MM.1S (cell line): ENCODE measurements at regions not wholly inside any gene's neighbourhood (a gene's known extent, or its start where the extent isn't known, plus 50 kb on each side); places are given as distances from the start of the nearest gene placed in this dataset.

Experiments used
- DNase-seq: peaks from one replicate; pipeline ENCODE4 v3.0.0-alpha.2; 2015
- H2AFZ ChIP-seq: fragments of 300-600 bp; sonication (generic); 2 replicates; pipeline ENCODE4 v1.6.0; 2016; ENCODE audit warnings: antibody characterized with exemption, low read length
- H3F3A ChIP-seq: fragments of 300-600 bp; sonication (generic); 2 replicates; pipeline ENCODE4 v1.6.1; 2016; ENCODE audit warnings: mild to moderate bottlenecking, antibody characterized with exemption, low read length, moderate library complexity, mixed read lengths; ENCODE audit not compliant: insufficient read depth
- H3K27ac ChIP-seq: fragments of 300-600 bp; sonication (generic); 2 replicates; pipeline ENCODE4 v1.5.1; 2016; ENCODE audit warnings: mild to moderate bottlenecking, low read length
- H3K27me3 ChIP-seq: fragments of 300-600 bp; sonication (generic); replicated peaks from 2 replicates; pipeline ENCODE4 v1.6.0; 2016; ENCODE audit warnings: low read length; ENCODE audit not compliant: insufficient read depth
- H3K36me3 ChIP-seq: fragments of 300-600 bp; sonication (generic); replicated peaks from 2 replicates; pipeline ENCODE4 v1.6.1; 2016; ENCODE audit warnings: mild to moderate bottlenecking, low read length, mixed read lengths; ENCODE audit not compliant: insufficient read depth
- H3K4me1 ChIP-seq: fragments of 300-600 bp; sonication (generic); 2 replicates; pipeline ENCODE4 v1.6.1; 2016; ENCODE audit warnings: low read length, mixed read lengths
- H3K4me2 ChIP-seq: fragments of 300-600 bp; sonication (generic); 2 replicates; pipeline ENCODE4 v1.6.0; 2016; ENCODE audit warnings: low read depth, low read length
- H3K4me3 ChIP-seq: fragments of 300-600 bp; sonication (generic); 2 replicates; pipeline ENCODE4 v1.5.1; 2016; ENCODE audit warnings: low read length, mixed read lengths
- H3K79me2 ChIP-seq: fragments of 300-600 bp; sonication (generic); 2 replicates; pipeline ENCODE4 v1.6.1; 2016; ENCODE audit warnings: mixed run types, low read length, mixed read lengths
- H3K9ac ChIP-seq: fragments of 300-600 bp; sonication (generic); 2 replicates; pipeline ENCODE4 v1.6.1; 2016; ENCODE audit warnings: low read length, mixed read lengths
- H3K9me2 ChIP-seq: fragments of 300-600 bp; sonication (generic); replicated peaks from 2 replicates; pipeline ENCODE4 v1.6.1; 2016; ENCODE audit warnings: mild to moderate bottlenecking, low read length, mixed read lengths; ENCODE audit not compliant: insufficient read depth
- H3K9me3 ChIP-seq: fragments of 300-600 bp; sonication (generic); replicated peaks from 2 replicates; pipeline ENCODE4 v1.6.1; 2016; ENCODE audit warnings: mild to moderate bottlenecking, low read length, mixed read lengths; ENCODE audit not compliant: insufficient read depth
- H4K20me1 ChIP-seq: fragments of 300-600 bp; sonication (generic); 2 replicates; pipeline ENCODE4 v1.6.1; 2016; ENCODE audit warnings: mild to moderate bottlenecking, low read length, moderate library complexity, mixed read lengths; ENCODE audit not compliant: insufficient read depth
- EZH2 ChIP-seq: fragments of 300-600 bp; sonication (generic); optimal IDR thresholded peaks from 2 replicates; pipeline ENCODE3; 2017; ENCODE audit warnings: low read depth, mild to moderate bottlenecking, antibody characterized with exemption, low read length, mixed read lengths
- EZH2phosphoT487 ChIP-seq: fragments of 300-600 bp; sonication (generic); IDR thresholded peaks from 2 replicates; pipeline ENCODE4 v1.6.1; 2018; ENCODE audit warnings: antibody characterized with exemption, low read length
- TF ChIP-seq, protein P1 (sequence below): fragments of 300-600 bp; sonication (generic); IDR thresholded peaks from 2 replicates; pipeline ENCODE4 v1.5.1; 2016; ENCODE audit warnings: antibody characterized with exemption, low read length, mixed read lengths

DNA sequence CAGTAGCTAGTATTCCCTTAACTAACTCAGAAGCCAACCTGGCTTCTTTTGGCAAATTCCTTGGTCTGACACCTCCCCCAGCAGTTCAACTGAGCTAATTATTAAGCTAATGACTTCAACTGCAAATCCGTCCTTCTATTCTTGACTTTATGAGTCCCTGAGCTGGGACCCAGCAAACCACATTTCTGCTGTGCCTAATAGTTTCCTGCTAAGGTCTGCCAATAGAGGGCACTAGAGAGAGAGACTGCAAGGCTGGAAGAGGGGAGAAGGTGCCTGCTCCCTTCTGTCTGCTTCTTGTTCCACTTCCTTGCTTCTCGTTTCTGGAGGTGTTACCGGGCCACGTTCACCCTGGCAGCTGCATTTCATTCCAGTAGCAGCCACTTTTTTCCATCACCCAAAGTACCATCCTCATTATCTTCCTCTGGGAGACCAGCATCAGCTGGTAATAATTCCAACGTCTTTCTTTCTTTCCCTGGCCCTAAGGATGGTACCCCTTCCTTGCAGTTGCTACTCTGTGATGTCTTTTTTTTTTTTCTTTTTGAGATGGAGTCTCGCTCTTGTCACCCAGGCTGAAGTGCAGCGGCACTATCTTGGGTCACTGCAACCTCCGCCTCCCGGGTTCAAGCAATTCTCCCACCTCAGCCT is 352.0 kb downstream of the TNS1 start:
- no peak overlapping the region for H2AFZ ChIP-seq
- no peaks in the 10 kb centered on the region for H3K9me2 ChIP-seq
- no peaks in the 10 kb centered on the region for H3K27me3 ChIP-seq
- no peak overlapping the region for H3K4me3 ChIP-seq
- TF ChIP-seq, protein P1, sequence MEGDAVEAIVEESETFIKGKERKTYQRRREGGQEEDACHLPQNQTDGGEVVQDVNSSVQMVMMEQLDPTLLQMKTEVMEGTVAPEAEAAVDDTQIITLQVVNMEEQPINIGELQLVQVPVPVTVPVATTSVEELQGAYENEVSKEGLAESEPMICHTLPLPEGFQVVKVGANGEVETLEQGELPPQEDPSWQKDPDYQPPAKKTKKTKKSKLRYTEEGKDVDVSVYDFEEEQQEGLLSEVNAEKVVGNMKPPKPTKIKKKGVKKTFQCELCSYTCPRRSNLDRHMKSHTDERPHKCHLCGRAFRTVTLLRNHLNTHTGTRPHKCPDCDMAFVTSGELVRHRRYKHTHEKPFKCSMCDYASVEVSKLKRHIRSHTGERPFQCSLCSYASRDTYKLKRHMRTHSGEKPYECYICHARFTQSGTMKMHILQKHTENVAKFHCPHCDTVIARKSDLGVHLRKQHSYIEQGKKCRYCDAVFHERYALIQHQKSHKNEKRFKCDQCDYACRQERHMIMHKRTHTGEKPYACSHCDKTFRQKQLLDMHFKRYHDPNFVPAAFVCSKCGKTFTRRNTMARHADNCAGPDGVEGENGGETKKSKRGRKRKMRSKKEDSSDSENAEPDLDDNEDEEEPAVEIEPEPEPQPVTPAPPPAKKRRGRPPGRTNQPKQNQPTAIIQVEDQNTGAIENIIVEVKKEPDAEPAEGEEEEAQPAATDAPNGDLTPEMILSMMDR: peak; percentile 83
- no peak for TF ChIP-seq EZH2phosphoT487
- peak; percentile 68 for DNase-seq
- H3K4me1 ChIP-seq: no peaks in the 10 kb centered on the region
- H3K79me2 ChIP-seq: no peaks in the 10 kb centered on the region
- H3F3A ChIP-seq: no peaks in the 10 kb centered on the region
- no peak overlapping the region for H3K4me2 ChIP-seq
- H3K27ac ChIP-seq: no peak overlapping the region
- no peaks in the 10 kb centered on the region for H4K20me1 ChIP-seq
- no peaks in the 10 kb centered on the region for H3K36me3 ChIP-seq
- H3K9ac ChIP-seq: no peak overlapping the region
- H3K9me3 ChIP-seq: no peaks in the 10 kb centered on the region

GRCh38 chr2:217650229-217650628 is 352.6 kb downstream of the TNS1 start:
- DNase-seq: no peak
- H3K4me2 ChIP-seq: no peak overlapping the region
- H3K4me1 ChIP-seq: no peaks in the 10 kb centered on the region
- no peak overlapping the region for H3K4me3 ChIP-seq
- H3K27me3 ChIP-seq: no peaks in the 10 kb centered on the region
- no peak overlapping the region for H3K27ac ChIP-seq
- H2AFZ ChIP-seq: no peak overlapping the region
- no peaks in the 10 kb centered on the region for H3K9me2 ChIP-seq
- H3K9ac ChIP-seq: no peak overlapping the region
- H3K79me2 ChIP-seq: no peaks in the 10 kb centered on the region
- no peak for TF ChIP-seq EZH2
- no peak for TF ChIP-seq EZH2phosphoT487
- TF ChIP-seq, protein P1: no peak
- no peaks in the 10 kb centered on the region for H3F3A ChIP-seq
- no peaks in the 10 kb centered on the region for H3K9me3 ChIP-seq
- H3K36me3 ChIP-seq: no peaks in the 10 kb centered on the region
- no peaks in the 10 kb centered on the region for H4K20me1 ChIP-seq

DNA sequence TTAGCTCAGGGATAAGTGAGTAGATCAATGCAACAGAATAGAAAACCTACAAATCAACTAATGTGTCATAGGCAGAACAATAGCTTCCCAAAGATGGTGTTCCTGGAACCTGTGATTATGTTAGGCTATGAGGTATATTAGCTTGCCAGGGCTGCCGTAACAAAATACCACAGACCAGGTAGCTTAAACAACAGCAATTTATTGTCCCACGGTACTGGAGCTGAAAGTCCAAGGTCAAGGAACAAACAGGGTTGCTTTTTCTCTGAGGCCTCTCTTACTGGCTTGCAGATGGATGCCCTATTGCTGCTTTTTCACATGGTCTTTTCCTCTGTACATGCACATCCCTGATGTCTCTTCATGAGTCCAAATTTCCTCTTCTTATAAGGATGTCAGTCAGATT is 354.9 kb downstream of the TNS1 start:
- Histone ChIP-seq H3K9ac (no peak overlapping the region), H3K4me1 (no peaks in the 10 kb centered on the region), H3K4me3 (no peak overlapping the region), H2AFZ (no peak overlapping the region), H3F3A (no peaks in the 10 kb centered on the region), H3K27me3 (no peaks in the 10 kb centered on the region), H3K9me2 (no peaks in the 10 kb centered on the region), H3K27ac (no peak overlapping the region), H3K9me3 (no peaks in the 10 kb centered on the region), H3K79me2 (no peaks in the 10 kb centered on the region), H4K20me1 (no peaks in the 10 kb centered on the region), H3K4me2 (no peak overlapping the region), H3K36me3 (no peaks in the 10 kb centered on the region)
- DNase-seq: no peak
- TF ChIP-seq, protein P1: no peak
- TF ChIP-seq EZH2phosphoT487 (no peak), EZH2 (no peak)
